ENCODE measurements at regions not wholly inside any gene's neighbourhood (a gene's known extent, or its start where the extent isn't known, plus 50 kb on each side); places are given as distances from the start of the nearest gene placed in this dataset.

DNA sequence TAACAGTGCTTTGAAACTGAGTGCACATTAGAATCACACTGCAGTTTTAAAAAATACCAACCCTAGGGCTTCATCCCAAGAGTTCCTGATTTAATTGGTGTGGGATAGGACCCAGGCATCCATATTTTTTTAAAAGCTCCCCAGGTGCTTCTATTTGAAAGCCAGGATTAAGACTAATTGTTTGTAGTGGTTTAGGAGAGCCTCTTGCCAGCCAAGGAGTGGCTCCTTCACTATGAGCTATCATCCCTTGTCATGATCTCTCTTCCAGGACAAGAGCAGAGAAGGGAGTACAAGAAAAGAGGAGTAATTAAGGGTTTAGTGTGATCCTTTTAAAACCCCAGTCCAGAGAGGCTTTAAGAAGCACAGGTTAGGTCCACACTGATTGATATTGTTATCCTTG lies 178.0 kb downstream of the CAND1 start:
- TF ChIP-seq POLR2A (IDR thresholded peaks at IDR 0.05; ENCODE audit: borderline replicate concordance, extremely low read depth, insufficient read depth, insufficient read length), result no peak
- no peak for TF ChIP-seq ZFX (IDR thresholded peaks at IDR 0.05)
- no peak for TF ChIP-seq ZNF274 (IDR thresholded peaks at IDR 0.05; ENCODE audit: low read depth, low read length)
- TF ChIP-seq SIN3A (IDR thresholded peaks at IDR 0.05; ENCODE audit: low read depth), result no peak
- no peak for TF ChIP-seq SRF (IDR thresholded peaks at IDR 0.05; ENCODE audit: low read depth)
- TF ChIP-seq, protein P1, sequence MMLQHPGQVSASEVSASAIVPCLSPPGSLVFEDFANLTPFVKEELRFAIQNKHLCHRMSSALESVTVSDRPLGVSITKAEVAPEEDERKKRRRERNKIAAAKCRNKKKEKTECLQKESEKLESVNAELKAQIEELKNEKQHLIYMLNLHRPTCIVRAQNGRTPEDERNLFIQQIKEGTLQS (IDR thresholded peaks at IDR 0.05), result no peak
- TF ChIP-seq CBX3 (IDR thresholded peaks at IDR 0.05; ENCODE audit: low read depth), result no peak
- TF ChIP-seq, protein P2, sequence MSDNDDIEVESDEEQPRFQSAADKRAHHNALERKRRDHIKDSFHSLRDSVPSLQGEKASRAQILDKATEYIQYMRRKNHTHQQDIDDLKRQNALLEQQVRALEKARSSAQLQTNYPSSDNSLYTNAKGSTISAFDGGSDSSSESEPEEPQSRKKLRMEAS (IDR thresholded peaks at IDR 0.05), result no peak
- TF ChIP-seq YY1 (IDR thresholded peaks at IDR 0.05; ENCODE audit: extremely low read depth, insufficient replicate concordance, low read depth, low read length), result no peak
- TF ChIP-seq CTCF (IDR thresholded peaks at IDR 0.05 in 2 of 3, conservative IDR thresholded peaks at IDR 0.05 in 1 of 3; ENCODE audit: borderline replicate concordance in 1 of 3, insufficient read depth in 1 of 3, low read depth in 2 of 3, low read length in 2 of 3), result no peak
- no peak for TF ChIP-seq EZH2phosphoT487 (IDR thresholded peaks at IDR 0.05; ENCODE audit: borderline replicate concordance)
- no peak for TF ChIP-seq CEBPB (IDR thresholded peaks at IDR 0.05; ENCODE audit: low read depth)
- TF ChIP-seq FOSL1 (IDR thresholded peaks at IDR 0.05; ENCODE audit: low read depth), result no peak
- no peak for ATAC-seq
- CTCF ChIA-PET, result no interaction called here
- no peaks in the 10 kb centered on the region for H3K4me1 ChIP-seq (ENCODE audit: control insufficient read depth in 1 of 2, insufficient read depth in 2 of 2, low read length in 2 of 2)
- intact Hi-C loops (cut with micrococcal nuclease), result no loop called here
- H3K27me3 ChIP-seq (ENCODE audit: insufficient read depth, low read length), result no peaks in the 10 kb centered on the region
- no peaks in the 10 kb centered on the region for H4K20me1 ChIP-seq (ENCODE audit: insufficient read depth)
- no peak overlapping the region for H3K4me2 ChIP-seq (ENCODE audit: low read length)
- no peaks in the 10 kb centered on the region for H3K79me2 ChIP-seq (ENCODE audit: insufficient read depth, low read length)
- H3K9me2 ChIP-seq (ENCODE audit: insufficient read depth), result no peaks in the 10 kb centered on the region
- no peak overlapping the region for H3K9ac ChIP-seq (ENCODE audit: low read length)
- POLR2A ChIA-PET, result no interaction called here
- no peaks in the 10 kb centered on the region for H3K36me3 ChIP-seq (ENCODE audit: control insufficient read depth in 1 of 2, insufficient read depth in 2 of 2, low read length in 2 of 2)
- RAD21 ChIA-PET (ENCODE audit: low non-redundant PET in 1 of 2, low total read pairs in 2 of 2, uncharacterized antibody in 2 of 2, unreplicated experiment in 2 of 2), result no interaction called here
- no TSS peak for BruUV-seq (replicated peaks)
- DNase-seq (ENCODE audit: low read depth, low spot score), result no peak
- H3K9me3 ChIP-seq (ENCODE audit: control insufficient read depth in 1 of 2, insufficient read depth in 1 of 2, low read depth in 1 of 2, low read length in 2 of 2), result no peaks in the 10 kb centered on the region
- no peak overlapping the region for H2AFZ ChIP-seq (ENCODE audit: low read depth, low read length, poor library complexity, severe bottlenecking)
- no peak overlapping the region for H3K4me3 ChIP-seq (replicated peaks in 1 of 2; ENCODE audit: low read depth in 1 of 2, low read length in 2 of 2)
- no peak overlapping the region for H3K27ac ChIP-seq (ENCODE audit: low read depth, low read length)
